ENCODE measurements at regions not wholly inside any gene's neighbourhood (a gene's known extent, or its start where the extent isn't known, plus 50 kb on each side); places are given as distances from the start of the nearest gene placed in this dataset.
"Not testable (repeated sequence)": the region's sequence is repeated elsewhere in the genome, so short reads cannot be mapped to it uniquely, and the experiment has no call there.

DNA sequence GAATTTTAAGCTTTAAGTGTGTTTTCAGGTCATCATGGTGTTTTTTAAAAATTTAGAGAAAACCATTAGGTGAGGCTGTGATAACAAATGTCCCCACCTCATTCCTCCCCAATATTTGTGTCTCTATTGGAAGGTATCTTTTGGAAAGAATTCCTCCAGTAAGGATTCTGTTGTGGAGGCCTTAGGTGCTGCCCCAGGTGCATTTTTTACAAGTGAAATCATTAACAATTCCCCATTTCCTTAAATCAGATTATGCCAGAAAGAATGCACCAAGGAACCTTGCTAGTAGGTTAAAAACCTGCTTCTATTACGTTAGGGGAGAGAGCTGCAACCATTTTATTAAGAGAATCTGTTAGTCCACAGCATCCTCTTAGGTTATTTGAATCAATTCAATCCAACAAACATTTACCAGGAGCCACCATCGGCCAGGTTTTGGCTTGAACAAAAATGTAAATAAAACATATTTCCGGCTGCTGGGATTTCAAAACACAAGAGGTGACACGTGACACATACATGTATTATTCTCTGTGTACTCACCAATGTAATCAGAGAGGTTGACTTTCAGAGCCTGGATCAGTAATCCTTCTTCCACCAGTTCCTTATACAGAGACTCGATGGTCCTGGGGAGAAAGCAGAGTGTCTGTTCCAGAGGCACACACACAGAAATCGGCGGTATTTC, 112.5 kb upstream of the ASB18 start:
- Mint-ChIP-seq H3K9me3 (peaks cover 20% of the 10 kb centered on the region), H3K27ac (no peak overlapping the region)

DNA sequence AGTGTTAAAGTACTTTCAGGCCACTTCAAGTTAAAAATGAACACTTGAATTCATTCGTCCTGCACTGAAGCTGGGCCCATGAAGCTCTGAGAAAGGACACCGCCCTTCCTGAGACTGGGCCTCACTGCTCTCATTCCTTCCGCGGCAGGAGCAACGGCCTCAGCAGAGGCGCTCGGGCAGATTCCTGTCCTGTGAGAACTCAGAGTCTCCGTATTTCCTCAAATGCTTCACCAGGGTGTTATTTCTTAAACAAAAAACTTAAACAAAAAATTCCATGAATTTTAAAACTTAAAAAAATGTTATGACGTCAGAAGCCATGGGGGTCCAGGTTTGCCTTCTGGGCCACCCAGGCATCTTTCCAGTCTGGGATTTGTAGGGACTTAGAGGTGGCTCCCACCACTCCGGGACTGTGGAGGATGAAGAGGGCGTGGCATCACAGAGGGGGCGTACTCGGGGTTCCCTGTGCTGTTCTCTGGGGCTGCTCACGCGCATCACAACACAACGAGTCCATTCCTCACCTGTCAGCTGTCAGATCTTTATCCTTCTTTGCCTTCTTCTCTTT, 115.9 kb upstream of the ASB18 start:
- TF ChIP-seq, protein P1, sequence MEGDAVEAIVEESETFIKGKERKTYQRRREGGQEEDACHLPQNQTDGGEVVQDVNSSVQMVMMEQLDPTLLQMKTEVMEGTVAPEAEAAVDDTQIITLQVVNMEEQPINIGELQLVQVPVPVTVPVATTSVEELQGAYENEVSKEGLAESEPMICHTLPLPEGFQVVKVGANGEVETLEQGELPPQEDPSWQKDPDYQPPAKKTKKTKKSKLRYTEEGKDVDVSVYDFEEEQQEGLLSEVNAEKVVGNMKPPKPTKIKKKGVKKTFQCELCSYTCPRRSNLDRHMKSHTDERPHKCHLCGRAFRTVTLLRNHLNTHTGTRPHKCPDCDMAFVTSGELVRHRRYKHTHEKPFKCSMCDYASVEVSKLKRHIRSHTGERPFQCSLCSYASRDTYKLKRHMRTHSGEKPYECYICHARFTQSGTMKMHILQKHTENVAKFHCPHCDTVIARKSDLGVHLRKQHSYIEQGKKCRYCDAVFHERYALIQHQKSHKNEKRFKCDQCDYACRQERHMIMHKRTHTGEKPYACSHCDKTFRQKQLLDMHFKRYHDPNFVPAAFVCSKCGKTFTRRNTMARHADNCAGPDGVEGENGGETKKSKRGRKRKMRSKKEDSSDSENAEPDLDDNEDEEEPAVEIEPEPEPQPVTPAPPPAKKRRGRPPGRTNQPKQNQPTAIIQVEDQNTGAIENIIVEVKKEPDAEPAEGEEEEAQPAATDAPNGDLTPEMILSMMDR (IDR thresholded peaks at IDR 0.05; ENCODE audit: unreplicated experiment): no peak
- Mint-ChIP-seq H3K4me1 (no peaks in the 10 kb centered on the region), H3K36me3 (peaks cover 30% of the 10 kb centered on the region), H3K4me3 (no peak overlapping the region), H3K27ac (no peak overlapping the region), H3K9me3 (peaks cover 22% of the 10 kb centered on the region), H3K27me3 (ENCODE audit: low read depth) (no peaks in the 10 kb centered on the region)
- DNase-seq (ENCODE audit: low spot score in 2 of 2, unreplicated experiment in 2 of 2): no peak

More for the DNA sequence above, 112.5 kb upstream of the ASB18 start:
- TF ChIP-seq, protein P1 (IDR thresholded peaks at IDR 0.05; ENCODE audit: unreplicated experiment): no peak
- Mint-ChIP-seq H3K36me3 (peaks cover 31% of the 10 kb centered on the region), H3K4me1 (no peaks in the 10 kb centered on the region), H3K4me3 (no peak overlapping the region), H3K27me3 (ENCODE audit: low read depth) (no peaks in the 10 kb centered on the region)
- no peak for DNase-seq (ENCODE audit: low spot score in 2 of 2, unreplicated experiment in 2 of 2)

DNA sequence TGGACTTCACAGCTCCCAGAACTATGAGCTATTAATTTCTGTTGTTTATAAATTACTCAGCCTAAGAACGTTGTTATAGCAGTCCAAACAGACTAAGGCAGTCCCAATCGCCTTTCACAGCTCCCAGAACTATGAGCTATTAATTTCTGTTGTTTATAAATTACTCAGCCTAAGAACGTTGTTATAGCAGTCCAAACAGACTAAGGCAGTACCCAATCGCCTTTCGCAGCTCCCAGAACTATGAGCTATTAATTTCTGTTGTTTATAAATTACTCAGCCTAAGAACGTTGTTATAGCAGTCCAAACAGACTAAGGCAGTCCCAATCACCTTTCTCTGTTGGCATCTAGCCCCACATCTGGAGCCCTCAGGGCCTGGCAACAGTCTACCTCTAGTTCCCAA, 117.0 kb upstream of the ASB18 start:
- not testable (repeated sequence) for H3K27ac Mint-ChIP-seq; H3K4me1 Mint-ChIP-seq; H3K27me3 Mint-ChIP-seq (ENCODE audit: low read depth); H3K4me3 Mint-ChIP-seq; DNase-seq (ENCODE audit: low spot score in 2 of 2, unreplicated experiment in 2 of 2)
- peaks cover 22% of the 10 kb centered on the region for H3K9me3 Mint-ChIP-seq
- peaks cover 30% of the 10 kb centered on the region for H3K36me3 Mint-ChIP-seq

DNA sequence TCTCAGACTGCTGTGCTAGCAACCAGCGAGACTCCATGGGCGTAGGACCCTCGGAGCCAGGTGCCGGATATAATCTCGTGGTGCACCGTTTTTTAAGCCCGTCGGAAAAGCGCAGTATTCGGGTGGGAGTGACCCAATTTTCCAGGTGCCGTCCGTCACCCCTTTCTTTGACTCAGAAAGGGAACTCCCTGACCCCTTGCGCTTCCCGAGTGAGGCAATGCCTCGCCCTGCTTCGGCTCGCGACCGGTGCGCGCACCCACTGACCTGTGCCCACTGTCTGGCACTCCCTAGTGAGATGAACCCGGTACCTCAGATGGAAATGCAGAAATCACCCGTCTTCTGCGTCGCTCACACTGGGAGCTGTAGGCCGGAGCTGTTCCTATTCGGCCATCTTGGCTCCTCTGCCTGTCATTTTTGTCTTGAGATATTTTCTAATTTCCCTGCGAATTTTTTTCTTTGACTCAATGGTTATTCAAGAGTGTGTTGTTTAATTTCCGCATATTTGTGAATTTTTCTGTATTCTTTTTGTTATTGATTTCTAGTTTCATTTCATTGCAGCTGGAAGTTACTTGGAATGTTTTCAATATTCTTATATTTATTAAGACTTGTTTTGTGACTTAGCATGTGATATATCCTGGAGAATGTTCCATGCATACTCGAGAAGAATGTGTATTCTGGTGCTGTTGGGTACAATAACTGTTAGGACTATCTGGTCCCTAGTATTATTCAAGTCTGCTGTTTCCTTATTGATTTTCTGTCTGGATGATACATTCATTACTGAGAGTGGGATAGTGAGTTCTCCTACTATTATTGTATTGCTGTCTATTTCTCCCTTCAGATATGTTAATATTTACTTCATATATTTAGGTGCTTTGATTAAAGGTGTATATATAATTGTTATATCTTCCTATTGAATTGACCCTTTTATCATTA, 125.3 kb upstream of the ASB18 start:
- H3K36me3 Mint-ChIP-seq: peaks cover 27% of the 10 kb centered on the region
- H3K27me3 Mint-ChIP-seq (ENCODE audit: low read depth); H3K27ac Mint-ChIP-seq; DNase-seq (ENCODE audit: low spot score in 2 of 2, unreplicated experiment in 2 of 2); H3K4me3 Mint-ChIP-seq; H3K4me1 Mint-ChIP-seq: not testable (repeated sequence)
- H3K9me3 Mint-ChIP-seq: peaks cover 12% of the 10 kb centered on the region

DNA sequence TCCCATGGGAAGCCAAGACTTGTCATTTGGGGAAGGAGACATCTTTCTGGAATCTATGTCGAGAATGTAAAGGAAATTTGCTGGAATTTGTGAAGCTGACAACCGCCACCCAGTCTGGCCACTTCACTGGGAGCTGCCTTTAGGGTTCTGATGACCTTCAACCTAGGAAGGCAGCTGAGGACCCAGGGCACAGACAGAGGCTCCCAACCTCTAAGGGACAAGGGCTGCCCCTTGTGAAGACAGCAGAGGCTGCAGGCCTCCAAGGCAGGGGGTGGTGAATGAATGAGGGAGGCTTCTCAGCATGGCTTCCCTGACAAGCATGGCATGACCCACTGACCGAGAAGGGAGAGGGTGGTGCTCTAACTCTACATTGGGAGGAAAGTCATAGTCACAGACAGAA, 128.9 kb upstream of the ASB18 start:
- Mint-ChIP-seq H3K4me3 (no peak overlapping the region), H3K27me3 (ENCODE audit: low read depth) (no peaks in the 10 kb centered on the region), H3K36me3 (peaks cover 31% of the 10 kb centered on the region), H3K27ac (no peak overlapping the region), H3K4me1 (no peaks in the 10 kb centered on the region), H3K9me3 (peaks cover 12% of the 10 kb centered on the region)
- TF ChIP-seq, protein P1 (IDR thresholded peaks at IDR 0.05; ENCODE audit: unreplicated experiment): no peak
- no peak for DNase-seq (ENCODE audit: low spot score in 2 of 2, unreplicated experiment in 2 of 2)

DNA sequence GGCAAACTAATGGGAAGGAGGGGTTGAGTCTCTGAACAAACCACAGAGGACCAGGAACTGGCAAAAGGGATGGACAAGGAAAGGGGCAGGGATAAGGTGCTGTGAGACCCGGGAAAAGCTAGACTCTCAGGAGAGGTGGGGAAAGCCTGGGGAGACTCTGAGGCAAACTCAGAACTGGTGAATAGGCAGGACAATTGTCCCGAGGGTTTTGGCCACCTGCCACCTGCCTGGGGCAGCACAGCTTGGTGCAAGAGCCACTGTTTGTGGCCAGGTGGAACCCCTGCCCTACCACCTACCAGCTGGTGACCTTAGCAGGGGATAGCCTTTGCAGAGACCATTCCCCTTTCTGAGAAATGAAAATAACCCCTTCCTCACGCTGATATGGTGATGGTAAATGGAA, 129.4 kb upstream of the ASB18 start:
- TF ChIP-seq, protein P1 (IDR thresholded peaks at IDR 0.05; ENCODE audit: unreplicated experiment): no peak

More for the DNA sequence above, 129.4 kb upstream of the ASB18 start:
- no peak for DNase-seq (ENCODE audit: low spot score in 2 of 2, unreplicated experiment in 2 of 2)
- no peaks in the 10 kb centered on the region for H3K4me1 Mint-ChIP-seq
- peaks cover 12% of the 10 kb centered on the region for H3K9me3 Mint-ChIP-seq
- no peaks in the 10 kb centered on the region for H3K27me3 Mint-ChIP-seq (ENCODE audit: low read depth)
- no peak overlapping the region for H3K27ac Mint-ChIP-seq
- no peak overlapping the region for H3K4me3 Mint-ChIP-seq
- peaks cover 31% of the 10 kb centered on the region for H3K36me3 Mint-ChIP-seq
